ENCODE measurements at regions not wholly inside any gene's neighbourhood (a gene's known extent, or its start where the extent isn't known, plus 50 kb on each side); places are given as distances from the start of the nearest gene placed in this dataset.

DNA sequence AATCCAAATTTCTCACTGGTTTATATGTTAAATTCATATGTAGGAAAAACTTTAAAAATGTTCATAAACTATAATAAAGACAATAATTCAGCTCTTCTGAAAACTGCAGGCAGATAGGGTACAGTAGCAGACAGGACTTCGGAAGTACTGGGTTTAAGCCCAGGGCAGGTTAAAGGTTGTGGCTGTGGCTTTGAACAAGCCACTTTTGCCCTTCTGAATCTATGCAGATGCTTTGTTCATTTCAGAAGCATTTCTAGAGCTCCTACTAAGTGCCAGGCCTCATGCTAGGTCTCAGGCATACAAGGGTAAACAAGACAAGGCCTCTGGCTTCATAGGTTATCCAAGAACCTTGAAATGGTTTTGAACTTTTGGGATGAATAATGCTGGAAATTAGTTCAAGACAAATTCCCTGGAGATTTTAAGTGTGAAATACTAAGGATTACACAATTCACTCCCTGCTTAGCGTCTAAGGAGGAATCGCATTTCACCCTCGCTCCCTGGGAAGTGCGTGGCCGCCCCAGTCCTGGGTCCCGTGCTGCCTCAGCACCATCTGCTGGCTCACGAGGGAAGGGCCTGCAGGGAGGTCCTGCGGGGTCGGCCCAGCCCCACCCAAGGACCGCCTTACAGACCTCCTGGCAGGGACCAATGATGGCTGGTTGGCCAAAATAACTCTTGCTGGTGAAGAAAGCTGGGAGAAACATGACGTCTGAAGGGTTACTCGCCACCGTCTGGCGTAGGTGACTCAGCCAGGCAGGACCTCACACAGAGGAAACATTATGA is 67.7 kb upstream of the L3MBTL4 start (continued):
- no peak for TF ChIP-seq CEBPZ (IDR thresholded peaks at IDR 0.05; ENCODE audit: borderline replicate concordance, low read depth, low read length)
- TF ChIP-seq, protein P1, sequence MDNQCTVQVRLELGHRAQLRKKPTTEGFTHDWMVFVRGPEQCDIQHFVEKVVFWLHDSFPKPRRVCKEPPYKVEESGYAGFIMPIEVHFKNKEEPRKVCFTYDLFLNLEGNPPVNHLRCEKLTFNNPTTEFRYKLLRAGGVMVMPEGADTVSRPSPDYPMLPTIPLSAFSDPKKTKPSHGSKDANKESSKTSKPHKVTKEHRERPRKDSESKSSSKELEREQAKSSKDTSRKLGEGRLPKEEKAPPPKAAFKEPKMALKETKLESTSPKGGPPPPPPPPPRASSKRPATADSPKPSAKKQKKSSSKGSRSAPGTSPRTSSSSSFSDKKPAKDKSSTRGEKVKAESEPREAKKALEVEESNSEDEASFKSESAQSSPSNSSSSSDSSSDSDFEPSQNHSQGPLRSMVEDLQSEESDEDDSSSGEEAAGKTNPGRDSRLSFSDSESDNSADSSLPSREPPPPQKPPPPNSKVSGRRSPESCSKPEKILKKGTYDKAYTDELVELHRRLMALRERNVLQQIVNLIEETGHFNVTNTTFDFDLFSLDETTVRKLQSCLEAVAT (IDR thresholded peaks at IDR 0.05): no peak
- TF ChIP-seq C11orf30 (IDR thresholded peaks at IDR 0.05; ENCODE audit: low read depth): no peak

- Histone ChIP-seq H3K9me3 (replicated peaks; ENCODE audit: control insufficient read depth, insufficient read depth, low read depth, low read length) (no peaks in the 10 kb centered on the region), H4K20me1 (replicated peaks; ENCODE audit: control insufficient read depth, insufficient read depth, low read length) (no peaks in the 10 kb centered on the region), H3K4me3 (no peak overlapping the region), H3K27me3 (ENCODE audit: control insufficient read depth in 2 of 2, insufficient read depth in 2 of 2, low read length in 2 of 2) (no peaks in the 10 kb centered on the region), H3K9me1 (ENCODE audit: control insufficient read depth, insufficient read depth, low read length) (no peaks in the 10 kb centered on the region), H3K4me2 (ENCODE audit: insufficient read depth, low read length) (no peak overlapping the region), H2AFZ (ENCODE audit: low read depth, low read length) (no peak overlapping the region), H3K27ac (ENCODE audit: extremely low read depth, low read depth, low read length) (no peak overlapping the region), H3K9ac (ENCODE audit: insufficient read depth in 1 of 2, low read depth in 2 of 2, low read length in 2 of 2) (no peak overlapping the region), H3K4me1 (replicated peaks in 1 of 2; ENCODE audit: control insufficient read depth in 2 of 2, insufficient read depth in 2 of 2, low read length in 2 of 2) (peaks cover 0 to 3% of the 10 kb centered on the region in 2 experiments; a peak in 1 of 5 replicates), H3K36me3 (ENCODE audit: control insufficient read depth, insufficient read depth, low read length) (no peaks in the 10 kb centered on the region), H3K79me2 (ENCODE audit: control insufficient read depth, insufficient read depth, low read length) (no peaks in the 10 kb centered on the region)
- intact Hi-C loops (cut with micrococcal nuclease): loop anchor here (10.0 kb wide), 1 partner anchor 610 kb away; no protein-coding TSS in a partner anchor
- ChIA-PET POLR2A (no interaction called here), CTCF (ENCODE audit: low intra/inter-chr PET ratio) (no interaction called here)
- in situ Hi-C loops (cut with MboI): no loop called here
- FAIRE-seq (no peak), DNase-seq (ENCODE audit: extremely low read depth in 1 of 4, low spot score in 3 of 4) (no peak), ATAC-seq (no peak)
- TF ChIP-seq ZNF224 (CRISPR knock-in tag; IDR thresholded peaks at IDR 0.05) (no peak), GABPA (tag; conservative IDR thresholded peaks at IDR 0.05; ENCODE audit: low read depth) (no peak), XRCC3 (IDR thresholded peaks at IDR 0.05) (no peak)
- TF ChIP-seq, protein P2, sequence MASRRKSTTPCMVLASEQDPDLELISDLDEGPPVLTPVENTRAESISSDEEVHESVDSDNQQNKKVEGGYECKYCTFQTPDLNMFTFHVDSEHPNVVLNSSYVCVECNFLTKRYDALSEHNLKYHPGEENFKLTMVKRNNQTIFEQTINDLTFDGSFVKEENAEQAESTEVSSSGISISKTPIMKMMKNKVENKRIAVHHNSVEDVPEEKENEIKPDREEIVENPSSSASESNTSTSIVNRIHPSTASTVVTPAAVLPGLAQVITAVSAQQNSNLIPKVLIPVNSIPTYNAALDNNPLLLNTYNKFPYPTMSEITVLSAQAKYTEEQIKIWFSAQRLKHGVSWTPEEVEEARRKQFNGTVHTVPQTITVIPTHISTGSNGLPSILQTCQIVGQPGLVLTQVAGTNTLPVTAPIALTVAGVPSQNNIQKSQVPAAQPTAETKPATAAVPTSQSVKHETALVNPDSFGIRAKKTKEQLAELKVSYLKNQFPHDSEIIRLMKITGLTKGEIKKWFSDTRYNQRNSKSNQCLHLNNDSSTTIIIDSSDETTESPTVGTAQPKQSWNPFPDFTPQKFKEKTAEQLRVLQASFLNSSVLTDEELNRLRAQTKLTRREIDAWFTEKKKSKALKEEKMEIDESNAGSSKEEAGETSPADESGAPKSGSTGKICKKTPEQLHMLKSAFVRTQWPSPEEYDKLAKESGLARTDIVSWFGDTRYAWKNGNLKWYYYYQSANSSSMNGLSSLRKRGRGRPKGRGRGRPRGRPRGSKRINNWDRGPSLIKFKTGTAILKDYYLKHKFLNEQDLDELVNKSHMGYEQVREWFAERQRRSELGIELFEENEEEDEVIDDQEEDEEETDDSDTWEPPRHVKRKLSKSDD (conservative IDR thresholded peaks at IDR 0.05; ENCODE audit: low read length): no peak
- WGBS (ENCODE audit: insufficient coverage, low coverage, missing lambda C conversion rate): 0% methylated on average over 2 of the region's 2 CpGs
- no TSS peak for BruUV-seq (replicated peaks)
These were observed 69.9 kb upstream of the L3MBTL4 start for GRCh38 chr18:6484659-6485058.
